GM18951 (cell line): ENCODE measurements at regions not wholly inside any gene's neighbourhood (a gene's known extent, or its start where the extent isn't known, plus 50 kb on each side); places are given as distances from the start of the nearest gene placed in this dataset.
A peak's percentile ranks its signal among the peaks of the same experiment; 100 is the strongest.
"Not testable (repeated sequence)": the region's sequence is repeated elsewhere in the genome, so short reads cannot be mapped to it uniquely, and the experiment has no call there.

ENCODE experiments used
- POLR2A ChIP-seq: IDR thresholded peaks from 4 replicates; pipeline ENCODE4 v1.6.1; 2011; ENCODE audit warnings: mild to moderate bottlenecking; ENCODE audit not compliant: insufficient read length, insufficient read depth; ENCODE audit errors: extremely low read depth
- in situ Hi-C: fragments of 300-500 bp; cut with MboI; formaldehyde crosslinking; loops from one replicate; pipeline ENCODE4 v1.12.0; 2022; ENCODE audit warnings: low sequenced_read_pairs, mixed read lengths, inconsistent platforms; ENCODE audit not compliant: unreplicated experiment

- in situ Hi-C loops: no loop called here
- no peak for TF ChIP-seq POLR2A
Observed at GRCh38 chr19:37303591-37304171, 67.2 kb upstream of the ZNF527 start.

GRCh38 chr19:37304190-37304883 lies 66.6 kb upstream of the ZNF527 start:
- in situ Hi-C loops: no loop called here

GRCh38 chr19:37304884-37305255 lies 66.0 kb upstream of the ZNF527 start:
- no peak for TF ChIP-seq POLR2A
- in situ Hi-C loops: no loop called here

More at GRCh38 chr19:37304190-37304883, 66.6 kb upstream of the ZNF527 start:
- TF ChIP-seq POLR2A: no peak

- no peak for TF ChIP-seq POLR2A
- in situ Hi-C loops: no loop called here
Observed at GRCh38 chr19:37306383-37306963, 64.4 kb upstream of the ZNF527 start.

GRCh38 chr19:37309834-37310575 lies 60.9 kb upstream of the ZNF527 start:
- in situ Hi-C loops: no loop called here

GRCh38 chr19:37312531-37313334 lies 58.2 kb upstream of the ZNF527 start:
- in situ Hi-C loops: not testable (repeated sequence)

More at GRCh38 chr19:37309834-37310575, 60.9 kb upstream of the ZNF527 start:
- TF ChIP-seq POLR2A: no peak

- in situ Hi-C loops: no loop called here
- TF ChIP-seq POLR2A: no peak
Observed at GRCh38 chr19:37313335-37313627, 57.6 kb upstream of the ZNF527 start.

GRCh38 chr19:37317403-37318209 lies 53.3 kb upstream of the ZNF527 start:
- TF ChIP-seq POLR2A: peak; percentile 84
- in situ Hi-C loops: no loop called here

- in situ Hi-C loops: not testable (repeated sequence)
Observed at GRCh38 chr19:37320988-37321387, 49.9 kb upstream of the ZNF527 start.
